HepG2 (cell line): ENCODE measurements at regions not wholly inside any gene's neighbourhood (a gene's known extent, or its start where the extent isn't known, plus 50 kb on each side); places are given as distances from the start of the nearest gene placed in this dataset.
"Not testable (repeated sequence)": the region's sequence is repeated elsewhere in the genome, so short reads cannot be mapped to it uniquely, and the experiment has no call there.

ENCODE experiments used
- ATAC-seq: fragments of 200-7000 bp; cut with Tn5 transposase; 3 replicates; pipeline ENCODE4 v1.9.1; 2020; ENCODE audit warnings: mild to moderate bottlenecking, moderate library complexity
- BruUV-seq: library from RNA; stranded (reverse); fragments of 400-500 nt; replicated peaks from 2 replicates; lab custom pipeline; 2021; lab: Mats Ljungman, UMichigan
- CTCF ChIA-PET: fragments of 300-600 bp; formaldehyde crosslinking; extraction: SDS; loops from one replicate; lab custom pipeline; 2021; ENCODE audit warnings: low total read pairs, inconsistent platforms, low intra/inter-chr PET ratio; lab: Yijun Ruan, JAX
- POLR2A ChIA-PET: fragments of 350-600 bp; sonication (Branson Sonifier 250); formaldehyde crosslinking; loops from one replicate; lab custom pipeline; 2020; ENCODE audit warnings: antibody characterized with exemption, inconsistent platforms; lab: Yijun Ruan, JAX
- DNase-seq: peaks from one replicate; pipeline ENCODE4 v3.0.0-alpha.2; 2015; ENCODE audit warnings: low spot score
- FAIRE-seq: peaks from 3 replicates; lab custom pipeline; 2011; peaks lifted over from hg19 to GRCh38; lab: Jason Lieb, UNC
- H2AFZ ChIP-seq: one replicate; pipeline ENCODE4 v1.6.1; 2011; ENCODE audit warnings: low read length, inconsistent platforms
- H3K27ac ChIP-seq: fragments of 300-600 bp; 3 replicates; pipeline ENCODE4 v1.8.0; 2011; ENCODE audit warnings: mixed run types, mild to moderate bottlenecking, mixed read lengths, low read length, inconsistent platforms; ENCODE audit not compliant: insufficient read depth; ENCODE audit errors: extremely low read length
- H3K27me3 ChIP-seq, 2 experiments: fragments of 200-600 bp in 1 of 2; 2 replicates in 1 of 2; 3 replicates in 1 of 2; pipeline versions ENCODE4 v1.6.0 to v1.8.0; 2011; ENCODE audit warnings: low read length in 2 of 2, mild to moderate bottlenecking in 2 of 2, moderate library complexity in 2 of 2, inconsistent platforms in 1 of 2; ENCODE audit not compliant: insufficient read depth in 2 of 2, control insufficient read depth in 1 of 2
- H3K36me3 ChIP-seq, 2 experiments: fragments of 200-600 bp in 1 of 2; replicated peaks in 1 of 2; 2 replicates in 1 of 2; 3 replicates in 1 of 2; pipeline versions ENCODE4 v1.5.1 to v1.8.0; 2011; ENCODE audit warnings: low read length in 2 of 2, inconsistent platforms in 1 of 2; ENCODE audit not compliant: insufficient read depth in 2 of 2, control insufficient read depth in 1 of 2
- H3K4me1 ChIP-seq: 2 replicates; pipeline ENCODE4 v1.5.1; 2012; ENCODE audit warnings: low read length, inconsistent platforms; ENCODE audit not compliant: insufficient read depth
- H3K4me2 ChIP-seq: 2 replicates; pipeline ENCODE4 v1.6.0; 2011; ENCODE audit warnings: low read depth, low read length, inconsistent platforms
- H3K4me3 ChIP-seq, 3 experiments: fragments of 200-600 bp in 1 of 3; sonication (generic), shearing (Covaris generic) in 1 of 3; replicated peaks in 1 of 3; 2 replicates each; pipeline ENCODE4 v1.5.1; 2011 to 2016; ENCODE audit warnings: low read length in 3 of 3, inconsistent platforms in 2 of 3, low read depth in 2 of 3, mild to moderate bottlenecking in 2 of 3, control low read depth in 1 of 3, mixed read lengths in 1 of 3; ENCODE audit not compliant: insufficient read depth in 1 of 3
- H3K79me2 ChIP-seq: one replicate; pipeline ENCODE4 v1.6.1; 2011; ENCODE audit warnings: low read length, inconsistent platforms; ENCODE audit not compliant: insufficient read depth
- H3K9ac ChIP-seq: 2 replicates; pipeline ENCODE4 v1.6.0; 2011; ENCODE audit warnings: mild to moderate bottlenecking, low read depth, low read length, inconsistent platforms; ENCODE audit not compliant: insufficient read depth
- H3K9me3 ChIP-seq: 2 replicates; pipeline ENCODE4 v1.5.1; 2012; ENCODE audit warnings: mild to moderate bottlenecking, low read length
- H4K20me1 ChIP-seq: 2 replicates; pipeline ENCODE4 v1.6.0; 2011; ENCODE audit warnings: inconsistent platforms, mild to moderate bottlenecking, low read length, moderate library complexity; ENCODE audit not compliant: insufficient read depth
- WGBS: methylation state at CpG from one replicate; pipeline ENCODE4 v1.1.6; 2017; ENCODE audit warnings: low lambda C conversion rate; 5-methylcytosine and 5-hydroxymethylcytosine counted together
- in situ Hi-C: cut with HindIII; loops from 2 replicates; pipeline ENCODE4 v1.10.0; 2017; ENCODE audit warnings: low pct_unique_long_range_greater_than_20kb; ENCODE audit not compliant: extremely low pct_ligation_motif_present
- intact Hi-C: fragments of 100-400 bp; cut with micrococcal nuclease; formaldehyde crosslinking; loops from one replicate; pipeline ENCODE4 v1.10.0; 2022; ENCODE audit not compliant: unreplicated experiment

DNA sequence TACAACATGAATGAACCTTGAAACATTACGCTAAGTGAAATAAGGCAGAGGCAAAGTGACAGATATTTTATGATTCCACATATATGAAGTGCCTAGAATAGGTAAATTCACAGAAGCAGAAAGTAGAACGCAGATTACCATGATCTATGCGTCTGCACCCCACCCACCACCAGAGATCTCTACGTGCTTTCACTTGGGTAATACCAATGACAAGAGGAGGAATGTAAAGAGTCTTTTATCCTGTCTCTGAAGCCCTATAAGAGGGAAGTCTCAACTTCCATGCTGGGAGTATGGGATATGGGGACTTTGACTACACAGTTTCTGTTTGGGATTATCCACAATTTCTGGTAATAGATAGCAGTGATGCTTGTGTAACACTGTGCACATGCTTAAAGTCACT, 127.6 kb downstream of the SPATA31A1 start:
- H3K36me3 ChIP-seq, H2AFZ ChIP-seq, H3K9me3 ChIP-seq, H3K27me3 ChIP-seq, in situ Hi-C loops, H3K27ac ChIP-seq, H3K4me3 ChIP-seq, BruUV-seq, H3K4me2 ChIP-seq, CTCF ChIA-PET, H4K20me1 ChIP-seq, FAIRE-seq, H3K9ac ChIP-seq, H3K4me1 ChIP-seq, H3K79me2 ChIP-seq, ATAC-seq, POLR2A ChIA-PET, intact Hi-C loops, DNase-seq: not testable (repeated sequence)
- WGBS = 28% methylated on average over 4 of the region's 4 CpGs

DNA sequence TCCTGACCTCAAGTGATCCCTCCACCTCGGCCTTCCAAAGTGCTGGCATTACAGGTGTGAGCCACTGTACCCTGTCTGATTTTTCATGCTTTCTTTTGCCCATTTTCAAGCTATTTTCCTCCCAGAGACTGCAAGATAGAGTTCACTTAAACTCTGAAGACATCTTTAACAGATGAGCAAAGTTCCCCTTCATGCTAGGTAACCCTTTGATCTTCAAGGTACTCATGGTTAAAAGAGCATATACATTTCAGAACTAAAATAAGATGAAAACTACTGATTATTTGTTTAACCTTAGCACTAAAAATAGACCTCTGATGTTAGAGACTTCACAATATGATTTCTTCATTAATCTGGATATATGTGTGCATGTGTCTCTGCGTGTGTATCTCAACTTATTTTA, 128.4 kb downstream of the SPATA31A1 start:
- H3K4me2 ChIP-seq, POLR2A ChIA-PET, H3K27me3 ChIP-seq, H2AFZ ChIP-seq, BruUV-seq, H3K27ac ChIP-seq, DNase-seq, in situ Hi-C loops, CTCF ChIA-PET, H3K36me3 ChIP-seq, H3K4me3 ChIP-seq, ATAC-seq, H3K9me3 ChIP-seq, FAIRE-seq, H3K79me2 ChIP-seq, H4K20me1 ChIP-seq, H3K4me1 ChIP-seq, intact Hi-C loops, H3K9ac ChIP-seq: not testable (repeated sequence)
- 0% methylated on average over 2 of the region's 2 CpGs for WGBS

DNA sequence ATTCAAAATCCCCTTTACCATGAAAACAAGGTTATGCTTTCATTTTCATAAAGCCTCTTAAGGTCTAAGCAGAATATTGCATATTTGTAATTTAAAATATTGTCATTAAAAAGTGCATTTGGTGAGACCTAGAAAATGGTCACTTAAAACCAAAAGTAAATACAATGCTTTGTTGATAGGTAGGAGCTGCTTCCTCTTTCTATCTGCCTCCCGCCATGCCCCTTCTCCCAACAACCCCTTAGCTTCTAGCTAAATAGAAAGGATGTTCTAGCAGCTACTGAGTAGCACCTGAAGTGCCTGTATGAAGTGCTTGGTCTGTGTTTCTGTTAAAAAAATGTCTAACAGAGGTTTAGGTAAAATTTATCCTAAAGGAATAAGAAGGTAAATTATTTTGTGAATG, 128.8 kb downstream of the SPATA31A1 start:
- WGBS = 0% methylated on average over 1 of the region's 1 CpG
- H3K9ac ChIP-seq, intact Hi-C loops, H3K9me3 ChIP-seq, H3K27me3 ChIP-seq, H3K4me3 ChIP-seq, H2AFZ ChIP-seq, H3K27ac ChIP-seq, POLR2A ChIA-PET, ATAC-seq, H3K4me1 ChIP-seq, H3K79me2 ChIP-seq, H3K4me2 ChIP-seq, H3K36me3 ChIP-seq, FAIRE-seq, DNase-seq, in situ Hi-C loops, BruUV-seq, H4K20me1 ChIP-seq, CTCF ChIA-PET: not testable (repeated sequence)

DNA sequence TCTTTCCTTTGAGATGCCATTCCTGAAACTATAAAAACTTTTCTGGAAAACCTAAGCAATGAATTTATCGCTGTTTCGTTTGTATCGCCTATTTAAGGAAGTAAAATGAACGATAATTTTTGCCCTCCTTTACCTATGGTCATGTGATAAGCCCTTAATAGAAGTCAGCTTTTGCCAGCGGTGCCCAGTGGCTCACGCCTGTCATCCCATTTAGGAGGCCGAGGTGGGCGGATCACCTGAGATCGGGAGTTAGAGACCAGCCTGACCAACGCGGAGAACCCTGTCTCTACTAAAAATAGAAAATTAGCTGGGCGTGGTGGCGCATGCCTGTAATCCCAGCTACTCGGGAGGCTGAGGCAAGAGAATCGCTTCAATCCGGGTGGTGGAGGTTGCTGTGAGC, 132.0 kb downstream of the SPATA31A1 start:
- CTCF ChIA-PET = not testable (repeated sequence)

More for the DNA sequence above, 132.0 kb downstream of the SPATA31A1 start:
- H3K9ac ChIP-seq, H3K9me3 ChIP-seq, POLR2A ChIA-PET, intact Hi-C loops, H4K20me1 ChIP-seq, H3K27me3 ChIP-seq, H3K27ac ChIP-seq, H2AFZ ChIP-seq, H3K4me1 ChIP-seq, H3K36me3 ChIP-seq, BruUV-seq, H3K4me2 ChIP-seq, H3K79me2 ChIP-seq, in situ Hi-C loops, DNase-seq, ATAC-seq, H3K4me3 ChIP-seq, FAIRE-seq: not testable (repeated sequence)
- WGBS = 54% methylated on average over 11 of the region's 16 CpGs
